ENCODE measurements at regions not wholly inside any gene's neighbourhood (a gene's known extent, or its start where the extent isn't known, plus 50 kb on each side); places are given as distances from the start of the nearest gene placed in this dataset.

- no peak for FAIRE-seq
- DNase-seq = no peak
- Histone ChIP-seq H3K36me3 (no peaks in the 10 kb centered on the region), H3K9me3 (no peaks in the 10 kb centered on the region), H3K27ac (no peak overlapping the region), H3K27me3 (no peaks in the 10 kb centered on the region), H3K4me1 (no peaks in the 10 kb centered on the region), H3K4me3 (no peak overlapping the region)
- ATAC-seq = no peak
- intact Hi-C loops (cut with DNase I) = no loop called here
- 84 to 91% methylated on average over 3 of the region's 3 CpGs for WGBS, 2 donors
- TF ChIP-seq, protein P1, sequence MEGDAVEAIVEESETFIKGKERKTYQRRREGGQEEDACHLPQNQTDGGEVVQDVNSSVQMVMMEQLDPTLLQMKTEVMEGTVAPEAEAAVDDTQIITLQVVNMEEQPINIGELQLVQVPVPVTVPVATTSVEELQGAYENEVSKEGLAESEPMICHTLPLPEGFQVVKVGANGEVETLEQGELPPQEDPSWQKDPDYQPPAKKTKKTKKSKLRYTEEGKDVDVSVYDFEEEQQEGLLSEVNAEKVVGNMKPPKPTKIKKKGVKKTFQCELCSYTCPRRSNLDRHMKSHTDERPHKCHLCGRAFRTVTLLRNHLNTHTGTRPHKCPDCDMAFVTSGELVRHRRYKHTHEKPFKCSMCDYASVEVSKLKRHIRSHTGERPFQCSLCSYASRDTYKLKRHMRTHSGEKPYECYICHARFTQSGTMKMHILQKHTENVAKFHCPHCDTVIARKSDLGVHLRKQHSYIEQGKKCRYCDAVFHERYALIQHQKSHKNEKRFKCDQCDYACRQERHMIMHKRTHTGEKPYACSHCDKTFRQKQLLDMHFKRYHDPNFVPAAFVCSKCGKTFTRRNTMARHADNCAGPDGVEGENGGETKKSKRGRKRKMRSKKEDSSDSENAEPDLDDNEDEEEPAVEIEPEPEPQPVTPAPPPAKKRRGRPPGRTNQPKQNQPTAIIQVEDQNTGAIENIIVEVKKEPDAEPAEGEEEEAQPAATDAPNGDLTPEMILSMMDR (IDR thresholded peaks at IDR 0.05) = no peak
Measured at GRCh38 chr3:62968128-62968527, 92.9 kb upstream of the CADPS start.

DNA sequence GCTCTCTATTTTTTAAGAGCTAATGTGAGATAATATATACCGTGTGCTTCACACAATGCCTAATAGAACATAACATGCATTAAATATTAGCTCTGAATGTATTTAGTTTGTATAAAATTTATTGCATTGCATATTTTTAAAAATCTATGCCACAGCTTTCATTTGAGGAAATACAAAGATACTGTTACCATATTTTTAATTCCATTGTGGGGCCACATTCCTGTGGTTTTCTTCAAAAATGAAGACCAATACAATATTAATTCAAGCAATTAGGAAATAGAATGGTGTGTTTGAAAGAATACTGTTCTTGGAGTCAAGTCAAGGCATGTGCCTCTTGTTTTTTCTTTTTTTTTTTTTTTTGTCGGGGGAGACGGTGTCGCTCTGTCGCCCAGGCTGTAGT is 95.4 kb upstream of the CADPS start:
- Histone ChIP-seq H3K4me1 (no peaks in the 10 kb centered on the region), H3K36me3 (no peaks in the 10 kb centered on the region), H3K4me3 (no peak overlapping the region), H3K9me3 (no peaks in the 10 kb centered on the region), H3K27ac (no peak overlapping the region), H3K27me3 (no peaks in the 10 kb centered on the region)
- DNase-seq (no peak), ATAC-seq (no peak), FAIRE-seq (no peak)
- WGBS, 2 donors = 84 to 94% methylated on average over 5 of the region's 5 CpGs
- TF ChIP-seq, protein P1 (IDR thresholded peaks at IDR 0.05) = no peak
- intact Hi-C loops (cut with DNase I) = no loop called here

- Histone ChIP-seq H3K36me3 (no peaks in the 10 kb centered on the region), H3K4me1 (no peaks in the 10 kb centered on the region), H3K27ac (no peak overlapping the region), H3K4me3 (no peak overlapping the region), H3K27me3 (no peaks in the 10 kb centered on the region), H3K9me3 (no peaks in the 10 kb centered on the region)
- WGBS, 2 donors = 50 to 64% methylated on average over 1 of the region's 1 CpG
- DNase-seq = no peak
- intact Hi-C loops (cut with DNase I) = no loop called here
- FAIRE-seq = no peak
- TF ChIP-seq, protein P1 (IDR thresholded peaks at IDR 0.05) = no peak
- no peak for ATAC-seq
Measured at GRCh38 chr3:62975566-62975965, 100.3 kb upstream of the CADPS start.

GRCh38 chr3:62981962-62982361 is 106.7 kb upstream of the CADPS start:
- DNase-seq = no peak

GRCh38 chr3:62982795-62983455 is 107.7 kb upstream of the CADPS start:
- intact Hi-C loops (cut with DNase I) = no loop called here
- no peak for FAIRE-seq
- Histone ChIP-seq H3K27me3 (no peaks in the 10 kb centered on the region), H3K9me3 (no peaks in the 10 kb centered on the region), H3K27ac (no peak overlapping the region), H3K4me1 (no peaks in the 10 kb centered on the region), H3K36me3 (no peaks in the 10 kb centered on the region), H3K4me3 (no peak overlapping the region)
- 70 to 82% methylated on average over 4 of the region's 4 CpGs for WGBS, 2 donors
- TF ChIP-seq, protein P1 (IDR thresholded peaks at IDR 0.05) = no peak
- no peak for DNase-seq
- ATAC-seq = no peak

More at GRCh38 chr3:62981962-62982361, 106.7 kb upstream of the CADPS start:
- TF ChIP-seq, protein P1 (IDR thresholded peaks at IDR 0.05) = no peak
- H3K4me3 ChIP-seq = no peak overlapping the region
- ATAC-seq (no peak), FAIRE-seq (no peak)
- intact Hi-C loops (cut with DNase I) = no loop called here
- H3K27me3 ChIP-seq = no peaks in the 10 kb centered on the region
- WGBS, 2 donors = 0% methylated on average over 1 of the region's 1 CpG
- H3K27ac ChIP-seq = no peak overlapping the region
- no peaks in the 10 kb centered on the region for H3K9me3 ChIP-seq
- no peaks in the 10 kb centered on the region for H3K4me1 ChIP-seq
- no peaks in the 10 kb centered on the region for H3K36me3 ChIP-seq

Data from pancreas (tissue), 10 donors.